ACHN (cell line): ENCODE measurements at regions not wholly inside any gene's neighbourhood (a gene's known extent, or its start where the extent isn't known, plus 50 kb on each side); places are given as distances from the start of the nearest gene placed in this dataset.
A peak's percentile ranks its signal among the peaks of the same experiment; 100 is the strongest.
"Not testable (repeated sequence)": the region's sequence is repeated elsewhere in the genome, so short reads cannot be mapped to it uniquely, and the experiment has no call there.

Experiments
- DNase-seq: peaks from one replicate; pipeline ENCODE4 v3.0.0-alpha.2; 2015
- in situ Hi-C: cut with HindIII; loops from 2 replicates; pipeline ENCODE4 v1.10.0; 2017; ENCODE audit warnings: low sequenced_read_pairs, low pct_ligation_motif_present, low pct_unique_long_range_greater_than_20kb

DNA sequence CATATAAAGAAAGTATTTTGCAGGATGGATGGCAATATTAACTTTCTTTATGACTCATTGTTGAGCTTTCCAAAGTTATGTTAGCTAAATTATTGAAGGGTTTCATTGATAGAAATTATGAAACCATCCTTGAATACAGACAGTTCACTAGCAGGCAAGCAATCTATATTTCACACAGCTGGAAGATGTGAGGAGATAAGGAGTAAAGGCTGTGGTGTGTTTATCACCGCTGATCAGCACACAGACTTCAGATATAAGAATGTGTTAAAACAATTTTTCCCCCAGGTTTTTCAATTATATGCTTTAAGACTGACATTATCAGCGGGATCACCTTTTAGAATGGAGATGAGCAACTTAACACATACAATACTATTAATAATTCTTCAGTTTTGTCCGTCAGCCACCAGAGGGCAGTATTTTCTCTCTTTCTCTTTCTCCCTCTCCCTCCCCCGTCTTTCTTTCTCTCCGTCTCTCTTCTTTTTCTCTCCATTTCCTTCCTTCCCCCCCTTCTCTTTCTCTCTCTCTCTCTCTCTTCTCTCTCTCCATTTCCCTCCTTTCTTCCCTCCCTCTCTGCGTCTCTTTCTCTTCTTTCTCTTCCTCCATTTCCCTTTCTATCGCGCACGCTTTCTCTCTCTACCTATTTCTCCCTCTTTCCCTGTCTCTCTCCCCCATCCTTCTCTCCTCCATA lies 62.9 kb upstream of the FAM171A1 start:
- in situ Hi-C loops = no loop called here
- peak; percentile 48 for DNase-seq

DNA sequence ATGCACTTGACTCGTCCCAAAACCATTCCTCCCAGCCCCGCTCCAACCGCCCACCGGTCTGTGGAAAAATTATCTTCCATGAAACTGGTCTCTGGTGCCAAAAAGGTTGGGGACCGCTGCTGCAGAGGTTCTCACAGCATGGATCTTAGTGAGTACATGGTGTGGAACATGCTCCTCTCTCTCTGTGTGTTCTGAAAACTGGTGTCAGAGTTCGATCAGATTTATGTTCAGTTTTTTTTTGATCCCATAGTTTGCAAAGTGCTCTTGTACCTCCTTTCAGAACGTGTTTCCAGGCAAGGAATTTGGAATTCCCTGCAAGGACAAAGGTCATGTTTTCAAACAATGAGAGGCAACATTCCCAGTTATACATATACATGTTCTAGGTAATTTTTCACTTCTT lies 61.2 kb upstream of the FAM171A1 start:
- in situ Hi-C loops = no loop called here

DNA sequence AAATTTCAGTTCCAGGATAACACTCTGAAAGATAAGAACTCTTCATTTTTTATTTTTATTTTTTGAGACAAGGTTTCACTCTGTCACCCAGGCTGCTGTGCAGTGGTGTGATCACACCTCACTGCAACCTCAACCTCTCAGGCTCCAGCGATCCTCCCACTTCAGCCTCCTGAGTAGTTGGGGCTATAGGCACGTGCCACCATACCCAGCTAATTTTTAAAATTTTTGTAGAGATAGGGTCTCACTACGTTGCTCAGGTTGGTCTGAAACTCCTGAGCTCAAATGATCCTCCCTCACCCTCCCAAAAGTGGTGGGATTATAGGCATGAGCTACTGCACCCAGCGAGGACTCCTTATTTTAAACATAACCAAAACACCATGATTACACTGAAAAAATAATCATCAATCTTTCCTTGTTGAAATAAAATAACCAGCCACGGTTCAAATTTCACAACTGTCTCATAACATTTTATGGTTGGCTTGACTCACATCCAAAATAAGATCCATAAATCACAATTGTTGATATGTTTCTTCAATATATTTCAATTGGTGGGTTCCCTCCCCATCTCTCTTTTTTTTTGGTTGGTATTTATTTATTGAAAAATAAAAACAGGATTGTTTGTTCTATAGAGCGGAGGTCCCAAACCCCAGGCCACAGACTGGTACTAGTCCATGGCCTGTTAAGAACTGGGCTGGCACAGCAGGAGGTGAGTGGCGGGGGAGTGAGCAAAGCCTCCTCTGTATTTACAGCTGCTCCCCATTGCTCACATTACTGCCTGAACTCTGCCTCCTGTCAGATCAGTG lies 60.1 kb upstream of the FAM171A1 start:
- in situ Hi-C loops = no loop called here
- no peak for DNase-seq

More for the DNA sequence above, 61.2 kb upstream of the FAM171A1 start:
- no peak for DNase-seq

DNA sequence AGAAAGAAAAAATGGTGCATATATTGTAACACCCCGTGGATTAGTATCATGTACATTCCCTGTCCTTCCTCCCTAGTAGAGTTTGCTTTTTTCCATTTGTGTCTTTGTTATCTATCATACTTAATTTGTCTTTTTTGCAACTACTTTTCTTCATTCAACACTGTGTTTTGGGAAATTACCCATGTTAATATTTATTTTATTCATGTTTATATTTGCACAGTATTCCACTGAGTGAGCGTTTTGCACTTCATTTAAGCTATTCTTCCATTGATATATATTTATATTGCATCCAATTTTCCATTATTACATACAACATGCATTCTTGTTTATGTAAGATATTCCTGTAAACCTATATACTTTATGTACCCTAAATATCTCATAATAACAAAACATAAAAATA lies 57.6 kb upstream of the FAM171A1 start:
- DNase-seq = no peak
- in situ Hi-C loops = no loop called here

DNA sequence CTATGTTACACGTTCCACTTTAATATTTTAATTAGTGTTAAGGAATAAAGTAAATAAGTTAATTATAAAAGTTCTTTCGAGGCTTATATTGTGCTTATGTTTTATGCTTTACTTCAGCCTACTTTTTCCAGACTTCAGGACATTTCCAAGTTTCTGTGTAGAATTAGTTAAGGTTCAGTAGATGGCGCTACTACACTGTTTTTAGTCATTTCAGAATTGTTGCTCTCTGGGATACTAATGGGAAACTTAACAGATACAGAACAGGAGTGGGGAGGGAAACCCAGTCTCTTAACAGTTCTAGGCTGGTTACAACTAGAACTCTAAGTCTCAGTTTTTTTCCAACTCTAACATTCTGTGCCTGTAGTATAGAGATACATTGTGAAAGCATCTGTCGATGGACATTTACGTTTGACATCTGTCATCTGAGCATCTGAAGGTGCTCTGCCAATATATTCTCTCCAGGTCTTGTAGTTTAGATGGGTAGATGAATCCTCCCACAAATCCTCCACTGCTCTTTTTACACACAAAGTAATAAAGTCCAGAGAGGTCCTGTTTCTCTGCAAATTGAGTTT lies 56.8 kb upstream of the FAM171A1 start:
- in situ Hi-C loops = no loop called here
- DNase-seq = peak; percentile 31

DNA sequence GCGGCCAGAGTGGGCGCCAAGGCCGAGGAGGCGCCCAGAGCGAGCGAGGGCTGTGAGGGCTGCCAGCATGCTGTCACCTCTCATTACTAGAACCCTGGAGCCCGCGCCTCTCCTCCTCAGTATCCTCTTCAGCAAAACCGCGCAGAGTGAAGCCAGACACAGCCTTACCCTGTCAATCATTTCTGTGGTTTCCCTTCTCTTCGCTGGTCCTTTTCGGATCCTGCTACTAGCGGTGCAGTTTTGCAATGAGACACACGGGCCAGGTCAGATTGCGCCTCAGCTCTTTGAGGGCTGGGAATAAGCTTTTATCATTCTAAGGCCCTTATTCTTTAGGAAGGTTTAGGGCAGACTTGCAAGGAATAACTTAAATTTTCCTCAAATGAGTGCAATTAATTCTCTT lies 55.5 kb upstream of the FAM171A1 start:
- DNase-seq = no peak
- in situ Hi-C loops = no loop called here

DNA sequence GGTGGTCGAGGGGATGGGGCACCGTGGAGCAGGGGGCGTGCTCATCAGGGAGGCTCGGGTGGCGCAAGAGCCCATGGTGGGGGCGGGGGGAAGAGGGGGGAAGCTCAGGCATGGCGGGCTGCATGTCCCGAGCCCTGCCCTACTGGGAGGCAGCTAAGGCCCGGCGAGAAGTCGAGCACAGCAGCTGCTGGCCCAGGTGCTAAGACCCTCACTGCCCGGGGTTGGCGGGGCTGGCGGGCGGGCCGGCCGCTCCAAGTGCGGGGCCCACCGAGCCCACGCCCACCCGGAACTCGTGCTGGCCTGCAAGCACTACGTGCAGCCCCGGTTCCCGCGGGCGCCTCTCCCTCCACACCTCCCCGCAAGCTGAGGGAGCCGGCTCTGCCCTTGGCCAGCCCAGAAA lies 55.0 kb upstream of the FAM171A1 start:
- in situ Hi-C loops = no loop called here
- DNase-seq = no peak

DNA sequence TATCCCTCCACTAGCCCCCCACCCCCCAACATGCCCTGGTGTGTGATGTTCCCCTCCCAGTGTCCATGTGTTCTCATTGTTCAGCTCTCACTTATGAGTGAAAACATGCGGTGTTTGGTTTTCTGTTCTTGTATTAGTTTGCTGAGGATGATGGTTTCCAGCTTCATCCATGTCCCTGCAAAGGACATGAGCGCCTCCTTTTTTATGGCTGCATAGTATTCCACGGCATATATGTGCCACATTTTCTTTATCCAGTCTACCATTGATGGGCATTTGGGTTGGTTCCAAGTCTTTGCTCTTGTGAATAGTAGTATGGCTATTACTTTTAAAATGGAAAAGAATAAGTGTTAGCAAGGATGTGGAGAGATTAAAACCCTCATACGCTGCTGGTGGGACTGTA lies 50.8 kb upstream of the FAM171A1 start:
- DNase-seq = not testable (repeated sequence)

More for the DNA sequence above, 50.8 kb upstream of the FAM171A1 start:
- in situ Hi-C loops = not testable (repeated sequence)
